Suppressor macrophage treated with lipopolysaccharide for 1 hour (primary cell): ENCODE measurements at regions not wholly inside any gene's neighbourhood (a gene's known extent, or its start where the extent isn't known, plus 50 kb on each side); places are given as distances from the start of the nearest gene placed in this dataset.
"Not testable (repeated sequence)": the region's sequence is repeated elsewhere in the genome, so short reads cannot be mapped to it uniquely, and the experiment has no call there.

Experiments
- DNase-seq, 3 donors: peaks; one replicate each; pipeline ENCODE4 v3.0.0-alpha.2; 2020 to 2022

- DNase-seq = no peak
Measured at GRCh38 chr13:110811008-110811720, 97.7 kb downstream of the ING1 start.

GRCh38 chr13:110811771-110812120 lies 98.2 kb downstream of the ING1 start:
- DNase-seq = no peak

GRCh38 chr13:110812121-110812868 lies 98.8 kb downstream of the ING1 start:
- no peak for DNase-seq

GRCh38 chr13:110812869-110813645 lies 99.6 kb downstream of the ING1 start:
- DNase-seq = no peak

GRCh38 chr13:110813646-110814624 lies 100.4 kb downstream of the ING1 start:
- DNase-seq = no peak

- DNase-seq = no peak
Measured at GRCh38 chr13:110815471-110816204, 99.2 kb downstream of the ANKRD10 start.

GRCh38 chr13:110816500-110816899 lies 98.4 kb downstream of the ANKRD10 start:
- DNase-seq = no peak

- no peak for DNase-seq
Measured at GRCh38 chr13:110817143-110817542, 97.7 kb downstream of the ANKRD10 start.

- DNase-seq = no peak
Measured at GRCh38 chr13:110818747-110819146, 96.1 kb downstream of the ANKRD10 start.

- DNase-seq = peak; percentile 78 to 86 (median 84)
Measured at GRCh38 chr13:110819203-110820014, 95.5 kb downstream of the ANKRD10 start.

GRCh38 chr13:110820322-110820721 lies 94.5 kb downstream of the ANKRD10 start:
- no peak for DNase-seq

- not testable (repeated sequence) for DNase-seq
Measured at GRCh38 chr13:110821837-110822668, 92.8 kb downstream of the ANKRD10 start.

- DNase-seq = no peak
Measured at GRCh38 chr13:110822669-110822945, 92.3 kb downstream of the ANKRD10 start.

- DNase-seq = no peak
Measured at GRCh38 chr13:110824702-110825300, 90.1 kb downstream of the ANKRD10 start.

- no peak for DNase-seq
Measured at GRCh38 chr13:110825516-110825915, 89.4 kb downstream of the ANKRD10 start.

- DNase-seq = no peak
Measured at GRCh38 chr13:110826101-110826500, 88.8 kb downstream of the ANKRD10 start.

- no peak for DNase-seq
Measured at GRCh38 chr13:110826861-110827672, 87.8 kb downstream of the ANKRD10 start.
